ENCODE measurements at regions not wholly inside any gene's neighbourhood (a gene's known extent, or its start where the extent isn't known, plus 50 kb on each side); places are given as distances from the start of the nearest gene placed in this dataset.

GRCh38 chr18:25557011-25557410 is 205.0 kb upstream of the ZNF521 start:
- no peak for TF ChIP-seq CTCF (IDR thresholded peaks at IDR 0.05; ENCODE audit: extremely low read depth in 1 of 2, insufficient read depth in 1 of 2, low read depth in 1 of 2, low read length in 2 of 2)
- no peak for TF ChIP-seq POLR2A (IDR thresholded peaks at IDR 0.05; ENCODE audit: low read depth, low read length)
- no peak for TF ChIP-seq POLR2AphosphoS5 (IDR thresholded peaks at IDR 0.05; ENCODE audit: insufficient read depth, low read depth, low read length)
- no peak for TF ChIP-seq GATA2 (IDR thresholded peaks at IDR 0.05; ENCODE audit: insufficient read depth, insufficient read length, low read depth, low read length)
- no peak for TF ChIP-seq FOS (IDR thresholded peaks at IDR 0.05; ENCODE audit: borderline replicate concordance, insufficient read depth, low read length)
- TF ChIP-seq EZH2 (IDR thresholded peaks at IDR 0.05; ENCODE audit: borderline replicate concordance, low read depth, low read length, severe bottlenecking), result no peak
- no peak for TF ChIP-seq MYC (IDR thresholded peaks at IDR 0.05; ENCODE audit: low read depth, low read length)
- TF ChIP-seq JUN (IDR thresholded peaks at IDR 0.05; ENCODE audit: borderline replicate concordance, insufficient read depth, insufficient read length, low read depth), result no peak
